ENCODE measurements at regions not wholly inside any gene's neighbourhood (a gene's known extent, or its start where the extent isn't known, plus 50 kb on each side); places are given as distances from the start of the nearest gene placed in this dataset.

DNA sequence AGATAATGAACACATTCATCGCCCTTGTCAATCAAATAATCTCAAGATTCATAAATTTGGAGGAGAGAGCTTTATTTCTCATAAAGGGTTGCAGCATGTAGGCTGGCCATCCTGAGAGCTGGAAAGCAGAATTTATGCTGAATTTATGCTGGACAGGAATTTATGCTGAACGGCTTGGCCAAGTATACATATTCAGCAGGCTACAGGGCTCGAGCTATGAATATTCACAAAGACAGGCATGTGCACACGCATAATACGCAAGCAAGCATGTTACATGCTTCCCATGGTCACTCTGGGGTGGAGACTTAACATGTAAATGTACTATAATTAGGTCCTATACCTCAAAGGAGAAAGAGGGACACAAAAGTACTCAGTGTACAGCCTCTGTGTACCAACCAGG lies 618.8 kb downstream of the METTL4 start:
- CTCF ChIA-PET: no interaction called here
- H3K27ac ChIP-seq: no peak overlapping the region
- TF ChIP-seq, protein P1, sequence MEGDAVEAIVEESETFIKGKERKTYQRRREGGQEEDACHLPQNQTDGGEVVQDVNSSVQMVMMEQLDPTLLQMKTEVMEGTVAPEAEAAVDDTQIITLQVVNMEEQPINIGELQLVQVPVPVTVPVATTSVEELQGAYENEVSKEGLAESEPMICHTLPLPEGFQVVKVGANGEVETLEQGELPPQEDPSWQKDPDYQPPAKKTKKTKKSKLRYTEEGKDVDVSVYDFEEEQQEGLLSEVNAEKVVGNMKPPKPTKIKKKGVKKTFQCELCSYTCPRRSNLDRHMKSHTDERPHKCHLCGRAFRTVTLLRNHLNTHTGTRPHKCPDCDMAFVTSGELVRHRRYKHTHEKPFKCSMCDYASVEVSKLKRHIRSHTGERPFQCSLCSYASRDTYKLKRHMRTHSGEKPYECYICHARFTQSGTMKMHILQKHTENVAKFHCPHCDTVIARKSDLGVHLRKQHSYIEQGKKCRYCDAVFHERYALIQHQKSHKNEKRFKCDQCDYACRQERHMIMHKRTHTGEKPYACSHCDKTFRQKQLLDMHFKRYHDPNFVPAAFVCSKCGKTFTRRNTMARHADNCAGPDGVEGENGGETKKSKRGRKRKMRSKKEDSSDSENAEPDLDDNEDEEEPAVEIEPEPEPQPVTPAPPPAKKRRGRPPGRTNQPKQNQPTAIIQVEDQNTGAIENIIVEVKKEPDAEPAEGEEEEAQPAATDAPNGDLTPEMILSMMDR (conservative IDR thresholded peaks at IDR 0.05; ENCODE audit: low read depth): no peak
- DNase-seq (ENCODE audit: low spot score): no peak
- POLR2A ChIA-PET (ENCODE audit: low non-redundant PET): interaction anchor here (0.5 kb wide), 1 partner anchor 102 kb away, joined by 3 read pairs; no protein-coding TSS in a partner anchor

DNA sequence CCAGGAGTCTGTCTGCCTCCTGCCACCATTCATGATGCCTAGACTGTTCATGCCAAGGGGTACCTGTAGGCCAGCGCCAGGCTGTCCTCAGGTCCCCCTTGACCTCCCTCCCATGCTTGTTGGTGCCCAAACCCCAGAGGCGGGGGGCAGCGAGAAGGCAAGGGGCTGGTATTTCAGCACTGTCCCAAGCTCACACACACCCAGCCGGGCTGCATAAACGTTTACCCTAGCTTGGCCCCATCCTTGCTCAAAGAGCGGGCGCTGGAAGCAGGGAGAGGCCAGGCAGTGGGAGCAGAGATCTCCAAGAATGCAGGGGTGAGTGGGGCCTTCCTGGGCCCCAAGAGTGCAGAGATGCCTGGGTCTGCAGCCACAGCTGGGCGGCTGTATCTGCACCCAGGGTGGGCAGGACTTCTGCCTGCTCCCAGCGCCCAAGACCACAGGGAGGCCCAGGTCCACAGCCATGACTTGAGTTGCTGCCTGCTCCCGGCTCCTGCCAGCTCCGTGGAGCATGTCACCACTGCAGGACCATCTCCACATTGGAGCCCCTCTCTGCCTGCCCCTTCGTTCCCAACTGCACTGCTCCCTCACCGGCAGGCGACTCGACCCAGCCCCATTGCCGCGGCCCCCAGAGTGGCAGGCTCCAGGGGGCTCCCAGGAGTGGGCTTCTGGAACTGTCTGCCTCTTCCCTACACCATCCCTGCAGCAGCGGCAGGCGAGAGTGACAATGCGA lies 616.6 kb downstream of the METTL4 start:
- no peak overlapping the region for H3K27ac ChIP-seq
- CTCF ChIA-PET: no interaction called here
- TF ChIP-seq, protein P1 (conservative IDR thresholded peaks at IDR 0.05; ENCODE audit: low read depth): no peak
- POLR2A ChIA-PET (ENCODE audit: low non-redundant PET): no interaction called here
- DNase-seq (ENCODE audit: low spot score): no peak

DNA sequence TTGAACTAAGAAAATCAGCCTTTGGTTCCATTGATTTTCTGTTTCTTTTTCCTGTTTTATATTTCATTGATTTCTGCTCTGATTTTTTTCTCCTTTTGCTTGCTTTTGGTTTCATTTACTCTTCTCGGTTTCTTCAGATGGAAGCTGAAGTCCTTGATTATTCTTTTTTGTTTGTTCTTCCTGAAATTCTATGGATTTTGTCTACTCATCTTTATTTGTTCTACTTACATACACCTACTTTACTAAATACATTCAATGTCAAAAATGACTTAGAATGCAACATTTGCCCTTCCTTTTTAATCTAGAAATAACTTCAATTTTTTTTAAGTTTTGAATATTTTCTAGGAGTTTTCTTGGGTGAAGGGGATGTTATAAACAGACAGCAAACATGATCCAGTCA lies 612.5 kb downstream of the METTL4 start:
- ChIA-PET CTCF (no interaction called here), POLR2A (ENCODE audit: low non-redundant PET) (no interaction called here)
- TF ChIP-seq, protein P1 (conservative IDR thresholded peaks at IDR 0.05; ENCODE audit: low read depth): no peak
- no peak overlapping the region for H3K27ac ChIP-seq
- no peak for DNase-seq (ENCODE audit: low spot score)

DNA sequence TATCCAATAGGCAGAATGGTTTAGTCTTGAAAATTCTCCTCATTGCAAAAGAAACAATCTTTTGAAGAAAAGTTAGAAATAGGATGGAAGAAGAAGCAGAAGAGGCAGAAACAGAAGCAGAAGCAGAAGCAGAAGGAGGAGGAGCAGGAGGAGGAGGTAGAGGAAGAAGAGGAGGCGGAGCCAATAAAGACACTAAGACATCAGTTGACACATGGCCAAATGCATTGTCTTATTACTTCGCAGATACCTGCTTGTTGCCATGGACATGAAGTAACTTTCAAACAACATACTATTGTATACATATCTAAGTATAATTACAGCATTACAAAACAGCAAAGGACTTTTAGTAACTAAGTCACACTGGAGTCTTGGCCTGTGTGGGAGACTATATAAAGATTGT lies 606.3 kb downstream of the METTL4 start:
- DNase-seq (ENCODE audit: low spot score): no peak
- TF ChIP-seq, protein P1 (conservative IDR thresholded peaks at IDR 0.05; ENCODE audit: low read depth): no peak
- no peak overlapping the region for H3K27ac ChIP-seq
- POLR2A ChIA-PET (ENCODE audit: low non-redundant PET): no interaction called here
- CTCF ChIA-PET: no interaction called here

DNA sequence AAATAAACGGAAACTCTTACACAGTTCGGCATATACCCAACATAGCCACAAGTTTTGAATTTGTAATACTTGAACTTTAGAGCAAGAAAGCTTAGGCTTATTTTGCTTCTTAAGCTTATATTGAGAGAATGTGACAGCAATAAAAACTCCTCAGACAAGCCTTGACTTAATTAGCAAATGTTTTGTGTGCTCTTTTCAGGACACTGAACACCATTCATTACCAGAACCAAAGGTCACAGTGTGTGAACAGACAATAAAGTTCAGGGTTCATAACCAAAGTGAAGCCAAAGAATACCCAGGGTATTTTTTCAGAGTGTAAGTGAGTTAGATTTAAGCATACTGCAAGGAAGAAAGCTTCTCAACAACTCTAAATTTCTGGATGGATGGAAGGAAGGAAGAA lies 605.8 kb downstream of the METTL4 start:
- TF ChIP-seq, protein P1 (conservative IDR thresholded peaks at IDR 0.05; ENCODE audit: low read depth): no peak
- CTCF ChIA-PET: no interaction called here
- POLR2A ChIA-PET (ENCODE audit: low non-redundant PET): no interaction called here
- no peak for DNase-seq (ENCODE audit: low spot score)
- no peak overlapping the region for H3K27ac ChIP-seq

DNA sequence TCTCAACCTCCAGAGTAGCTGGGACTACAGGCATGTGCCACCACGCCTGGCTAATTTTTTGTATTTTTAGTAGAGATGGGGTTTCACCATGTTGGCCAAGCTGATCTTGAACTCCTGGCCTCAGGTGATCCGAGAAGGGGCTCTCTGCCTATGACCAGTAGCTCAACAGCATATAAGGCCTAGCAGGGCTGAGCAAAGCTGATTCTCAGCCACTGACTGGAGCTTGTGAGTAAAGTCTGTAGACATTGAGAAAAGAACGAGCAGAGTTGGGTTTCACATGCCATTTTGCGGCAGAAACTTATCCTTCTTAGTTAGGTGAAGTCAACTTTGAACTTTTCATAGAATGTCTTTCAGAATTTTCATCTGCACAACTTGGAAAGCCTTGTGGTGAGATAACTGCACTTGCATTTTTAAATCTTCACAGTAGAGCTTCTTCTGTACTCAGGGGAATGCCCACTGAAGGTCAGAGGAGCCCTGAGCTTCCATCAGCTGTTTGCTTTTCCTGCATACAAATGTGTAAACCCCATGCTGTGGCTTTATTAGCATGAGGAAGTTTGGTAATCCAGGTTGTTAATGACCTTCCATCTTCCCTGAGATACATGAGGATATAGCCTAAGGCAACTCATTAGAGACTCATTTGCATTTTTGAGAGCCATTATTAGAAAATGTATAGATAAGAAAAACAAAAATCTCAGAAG lies 602.4 kb downstream of the METTL4 start:
- H3K27ac ChIP-seq: no peak overlapping the region
- DNase-seq (ENCODE audit: low spot score): no peak
- ChIA-PET POLR2A (ENCODE audit: low non-redundant PET) (no interaction called here), CTCF (no interaction called here)
- TF ChIP-seq, protein P1 (conservative IDR thresholded peaks at IDR 0.05; ENCODE audit: low read depth): no peak
